ENCODE measurements at regions not wholly inside any gene's neighbourhood (a gene's known extent, or its start where the extent isn't known, plus 50 kb on each side); places are given as distances from the start of the nearest gene placed in this dataset.

DNA sequence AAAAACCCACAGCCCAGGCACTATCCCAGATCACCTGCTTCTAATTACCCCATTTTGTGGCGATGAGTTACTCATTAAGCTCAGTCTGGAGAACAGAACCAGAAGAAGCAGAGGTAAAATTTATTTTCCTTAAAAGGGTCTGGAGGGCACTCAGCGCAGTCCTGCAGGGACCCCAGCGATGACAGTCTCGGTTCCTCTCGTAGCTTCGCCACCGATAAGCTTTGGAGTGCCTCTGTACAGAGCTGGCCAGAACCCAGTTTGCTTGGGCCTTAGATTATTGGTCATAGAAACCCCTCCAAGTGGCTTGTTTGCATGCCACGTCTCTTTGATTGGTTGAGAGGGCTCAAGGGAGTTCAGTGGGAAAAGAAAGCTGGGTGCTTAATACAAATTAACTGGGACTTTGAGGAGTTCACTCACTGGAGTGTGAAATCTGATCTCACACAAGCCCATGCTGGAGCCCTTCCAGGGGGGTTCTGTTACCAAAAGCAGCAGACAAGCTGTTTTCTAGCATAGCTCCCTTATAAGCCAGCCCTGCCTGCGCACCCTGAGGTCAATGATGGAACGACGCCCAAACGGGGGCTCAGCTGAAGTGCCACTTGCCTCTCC lies 158.5 kb upstream of the ARID1B start:
- no peak for DNase-seq (ENCODE audit: low spot score)
- peaks cover 8% of the 10 kb centered on the region for H3K27me3 Mint-ChIP-seq (ENCODE audit: low read depth)
- peaks cover 1% of the 10 kb centered on the region for H3K36me3 Mint-ChIP-seq (ENCODE audit: low read depth)
- H3K4me1 Mint-ChIP-seq (ENCODE audit: low read depth) = peaks cover 6% of the 10 kb centered on the region
- TF ChIP-seq, protein P1, sequence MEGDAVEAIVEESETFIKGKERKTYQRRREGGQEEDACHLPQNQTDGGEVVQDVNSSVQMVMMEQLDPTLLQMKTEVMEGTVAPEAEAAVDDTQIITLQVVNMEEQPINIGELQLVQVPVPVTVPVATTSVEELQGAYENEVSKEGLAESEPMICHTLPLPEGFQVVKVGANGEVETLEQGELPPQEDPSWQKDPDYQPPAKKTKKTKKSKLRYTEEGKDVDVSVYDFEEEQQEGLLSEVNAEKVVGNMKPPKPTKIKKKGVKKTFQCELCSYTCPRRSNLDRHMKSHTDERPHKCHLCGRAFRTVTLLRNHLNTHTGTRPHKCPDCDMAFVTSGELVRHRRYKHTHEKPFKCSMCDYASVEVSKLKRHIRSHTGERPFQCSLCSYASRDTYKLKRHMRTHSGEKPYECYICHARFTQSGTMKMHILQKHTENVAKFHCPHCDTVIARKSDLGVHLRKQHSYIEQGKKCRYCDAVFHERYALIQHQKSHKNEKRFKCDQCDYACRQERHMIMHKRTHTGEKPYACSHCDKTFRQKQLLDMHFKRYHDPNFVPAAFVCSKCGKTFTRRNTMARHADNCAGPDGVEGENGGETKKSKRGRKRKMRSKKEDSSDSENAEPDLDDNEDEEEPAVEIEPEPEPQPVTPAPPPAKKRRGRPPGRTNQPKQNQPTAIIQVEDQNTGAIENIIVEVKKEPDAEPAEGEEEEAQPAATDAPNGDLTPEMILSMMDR (IDR thresholded peaks at IDR 0.05) = no peak
- peaks cover 17% of the 10 kb centered on the region for H3K9me3 Mint-ChIP-seq (ENCODE audit: low read depth)
- H3K4me3 Mint-ChIP-seq (ENCODE audit: unreplicated experiment) = no peak overlapping the region
- no peak overlapping the region for H3K27ac Mint-ChIP-seq (ENCODE audit: unreplicated experiment)

DNA sequence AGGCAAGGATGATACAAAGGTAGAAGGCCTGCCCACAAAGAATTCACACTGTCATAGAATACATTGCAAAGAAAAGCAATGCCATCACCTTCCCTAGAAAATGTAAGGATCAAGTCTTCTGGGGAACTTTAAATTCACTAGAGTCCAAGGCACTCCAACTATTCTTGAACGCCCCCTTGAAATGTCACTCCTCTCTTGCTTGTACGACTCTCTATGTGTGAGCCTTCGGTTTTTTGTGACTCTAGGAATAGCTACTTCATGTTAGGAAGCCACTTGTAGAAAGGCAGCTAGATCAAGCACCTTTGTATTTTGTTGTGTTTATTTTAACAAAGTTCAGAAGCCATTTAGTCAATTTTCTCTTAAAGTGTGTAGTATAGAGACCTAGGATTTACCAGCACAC lies 159.2 kb upstream of the ARID1B start:
- Mint-ChIP-seq H3K27ac (ENCODE audit: unreplicated experiment) (no peak overlapping the region), H3K36me3 (ENCODE audit: low read depth) (peaks cover 1% of the 10 kb centered on the region), H3K9me3 (ENCODE audit: low read depth) (peaks cover 21% of the 10 kb centered on the region), H3K4me1 (ENCODE audit: low read depth) (peaks cover 6% of the 10 kb centered on the region), H3K27me3 (ENCODE audit: low read depth) (peaks cover 8% of the 10 kb centered on the region), H3K4me3 (ENCODE audit: unreplicated experiment) (no peak overlapping the region)
- no peak for DNase-seq (ENCODE audit: low spot score)
- TF ChIP-seq, protein P1 (IDR thresholded peaks at IDR 0.05) = no peak

DNA sequence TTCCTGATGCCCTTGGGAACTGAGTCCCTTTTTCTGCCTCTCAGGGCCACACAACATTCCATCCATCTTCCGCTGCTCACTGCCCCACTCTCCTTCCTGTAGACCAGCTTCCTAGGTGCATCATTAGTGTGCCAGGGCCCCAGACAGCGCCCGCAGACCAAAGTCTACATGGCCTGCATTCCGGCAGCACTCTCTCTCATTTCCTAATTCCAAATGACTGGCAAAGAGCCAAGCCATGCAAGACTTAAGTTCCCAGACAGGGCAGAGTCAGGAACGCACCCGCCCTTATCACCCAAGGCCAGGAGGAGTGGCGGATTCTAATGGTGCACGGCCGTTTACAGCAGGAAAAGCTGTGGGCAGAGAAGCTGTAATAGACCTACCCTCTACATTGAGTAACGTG lies 159.8 kb upstream of the ARID1B start:
- TF ChIP-seq, protein P1 (IDR thresholded peaks at IDR 0.05) = no peak
- Mint-ChIP-seq H3K4me3 (ENCODE audit: unreplicated experiment) (no peak overlapping the region), H3K27ac (ENCODE audit: unreplicated experiment) (no peak overlapping the region), H3K4me1 (ENCODE audit: low read depth) (peaks cover 6% of the 10 kb centered on the region), H3K9me3 (ENCODE audit: low read depth) (peaks cover 27% of the 10 kb centered on the region), H3K36me3 (ENCODE audit: low read depth) (peaks cover 4% of the 10 kb centered on the region), H3K27me3 (ENCODE audit: low read depth) (peaks cover 6% of the 10 kb centered on the region)
- no peak for DNase-seq (ENCODE audit: low spot score)

DNA sequence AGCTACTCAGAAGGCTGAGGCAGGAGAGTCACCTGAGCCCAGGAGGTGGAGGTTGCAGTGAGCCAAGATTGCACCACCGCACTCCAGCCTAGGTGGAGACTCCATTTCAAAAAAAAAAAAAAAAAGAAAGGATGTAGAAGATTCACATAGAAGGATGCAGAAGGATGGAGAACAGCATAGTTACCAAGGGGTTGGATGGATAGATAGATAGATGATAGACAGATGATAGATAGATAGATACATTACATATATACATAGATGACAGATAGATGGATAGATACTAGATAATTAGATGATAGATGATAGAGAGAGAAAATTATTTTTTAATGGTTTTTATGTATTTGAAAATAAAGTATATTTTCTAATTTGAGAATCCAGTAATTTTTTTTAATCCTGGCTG lies 160.7 kb upstream of the ARID1B start:
- Mint-ChIP-seq H3K27ac (ENCODE audit: unreplicated experiment) (no peak overlapping the region), H3K27me3 (ENCODE audit: low read depth) (peaks cover 1% of the 10 kb centered on the region), H3K4me1 (ENCODE audit: low read depth) (peaks cover 6% of the 10 kb centered on the region), H3K4me3 (ENCODE audit: unreplicated experiment) (no peak overlapping the region), H3K9me3 (ENCODE audit: low read depth) (peaks cover 34% of the 10 kb centered on the region), H3K36me3 (ENCODE audit: low read depth) (peaks cover 6% of the 10 kb centered on the region)
- TF ChIP-seq, protein P1 (IDR thresholded peaks at IDR 0.05) = no peak
- no peak for DNase-seq (ENCODE audit: low spot score)

DNA sequence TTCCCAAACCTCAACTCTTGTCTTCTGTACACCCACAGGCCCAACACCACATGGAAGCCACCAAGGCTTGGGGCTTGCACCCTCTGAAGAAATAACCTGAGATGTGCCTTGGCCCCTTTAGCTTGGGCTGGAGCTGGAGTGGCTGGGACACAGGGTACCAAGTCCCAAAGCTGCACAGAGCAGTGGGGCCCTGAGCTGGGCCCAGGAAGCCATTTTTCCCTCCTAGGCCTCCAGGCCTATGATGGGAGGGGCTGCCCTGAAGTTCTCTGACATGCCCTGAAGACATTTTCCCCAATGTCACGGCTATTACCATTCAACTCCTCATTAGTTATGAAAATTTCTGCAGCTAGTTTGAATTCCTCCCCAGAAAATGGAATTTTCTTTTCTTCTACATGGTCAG lies 163.2 kb upstream of the ARID1B start:
- Mint-ChIP-seq H3K4me3 (ENCODE audit: unreplicated experiment) (no peak overlapping the region), H3K27ac (ENCODE audit: unreplicated experiment) (no peak overlapping the region), H3K9me3 (ENCODE audit: low read depth) (peaks cover 36% of the 10 kb centered on the region), H3K36me3 (ENCODE audit: low read depth) (peaks cover 6% of the 10 kb centered on the region), H3K27me3 (ENCODE audit: low read depth) (no peaks in the 10 kb centered on the region), H3K4me1 (ENCODE audit: low read depth) (peaks cover 6% of the 10 kb centered on the region)
- no peak for DNase-seq (ENCODE audit: low spot score)
- TF ChIP-seq, protein P1 (IDR thresholded peaks at IDR 0.05) = no peak
